ENCODE measurements at regions not wholly inside any gene's neighbourhood (a gene's known extent, or its start where the extent isn't known, plus 50 kb on each side); places are given as distances from the start of the nearest gene placed in this dataset.
A peak's percentile ranks its signal among the peaks of the same experiment; 100 is the strongest.

DNA sequence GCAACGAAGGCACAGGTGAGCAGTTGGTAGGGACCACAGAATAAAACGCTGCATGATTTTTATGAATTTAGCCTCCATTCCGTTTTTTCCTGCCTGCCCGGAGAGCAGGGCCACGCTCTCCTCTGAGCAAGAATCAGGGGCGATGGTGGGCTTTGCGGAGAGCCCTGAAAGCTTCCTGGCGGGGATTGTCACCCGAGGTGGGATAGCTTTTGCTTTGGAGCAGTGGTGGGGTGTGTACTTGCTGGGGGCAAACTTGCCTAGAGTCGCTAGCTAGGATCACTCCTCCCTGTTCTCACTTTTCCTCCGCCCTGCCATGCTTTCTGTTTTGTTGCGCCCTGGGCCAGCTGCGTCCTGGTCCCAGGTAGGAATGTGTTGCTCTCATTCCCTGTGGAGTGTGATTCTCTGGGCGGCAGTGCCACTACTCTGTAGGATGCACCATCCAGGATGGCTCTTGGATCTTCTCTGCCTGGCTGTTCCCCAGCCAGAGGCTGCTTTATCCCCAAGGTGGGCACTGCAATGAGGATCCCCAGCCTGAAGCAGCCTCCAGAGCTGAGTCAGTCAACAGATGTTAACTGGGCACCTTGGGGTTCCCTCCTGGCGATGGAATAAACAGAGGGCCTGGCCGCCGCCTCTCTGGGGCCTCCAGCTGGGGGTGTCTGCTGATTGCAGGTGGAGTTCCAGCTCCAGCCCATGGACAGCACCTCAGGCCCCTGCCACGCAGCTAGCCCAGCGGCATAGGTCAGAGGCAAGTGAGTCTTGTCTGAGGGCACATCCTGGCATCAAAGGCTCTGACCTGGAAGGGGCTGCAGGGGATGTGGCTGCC lies 360.9 kb upstream of the TNRC6C start:
- TF ChIP-seq, protein P1, sequence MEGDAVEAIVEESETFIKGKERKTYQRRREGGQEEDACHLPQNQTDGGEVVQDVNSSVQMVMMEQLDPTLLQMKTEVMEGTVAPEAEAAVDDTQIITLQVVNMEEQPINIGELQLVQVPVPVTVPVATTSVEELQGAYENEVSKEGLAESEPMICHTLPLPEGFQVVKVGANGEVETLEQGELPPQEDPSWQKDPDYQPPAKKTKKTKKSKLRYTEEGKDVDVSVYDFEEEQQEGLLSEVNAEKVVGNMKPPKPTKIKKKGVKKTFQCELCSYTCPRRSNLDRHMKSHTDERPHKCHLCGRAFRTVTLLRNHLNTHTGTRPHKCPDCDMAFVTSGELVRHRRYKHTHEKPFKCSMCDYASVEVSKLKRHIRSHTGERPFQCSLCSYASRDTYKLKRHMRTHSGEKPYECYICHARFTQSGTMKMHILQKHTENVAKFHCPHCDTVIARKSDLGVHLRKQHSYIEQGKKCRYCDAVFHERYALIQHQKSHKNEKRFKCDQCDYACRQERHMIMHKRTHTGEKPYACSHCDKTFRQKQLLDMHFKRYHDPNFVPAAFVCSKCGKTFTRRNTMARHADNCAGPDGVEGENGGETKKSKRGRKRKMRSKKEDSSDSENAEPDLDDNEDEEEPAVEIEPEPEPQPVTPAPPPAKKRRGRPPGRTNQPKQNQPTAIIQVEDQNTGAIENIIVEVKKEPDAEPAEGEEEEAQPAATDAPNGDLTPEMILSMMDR (conservative IDR thresholded peaks at IDR 0.05; ENCODE audit: low read depth, low read length) = no peak
- no peak overlapping the region for H3K4me3 ChIP-seq (ENCODE audit: low read depth, low read length)
- no peak for DNase-seq (ENCODE audit: low read depth)

GRCh38 chr17:77598241-77598620 lies 360.3 kb upstream of the TNRC6C start:
- TF ChIP-seq, protein P1 (conservative IDR thresholded peaks at IDR 0.05; ENCODE audit: low read depth, low read length) = no peak
- DNase-seq (ENCODE audit: low read depth) = no peak
- H3K4me3 ChIP-seq (ENCODE audit: low read depth, low read length) = no peak overlapping the region

GRCh38 chr17:77599699-77600098 lies 358.8 kb upstream of the TNRC6C start:
- TF ChIP-seq, protein P1 (conservative IDR thresholded peaks at IDR 0.05; ENCODE audit: low read depth, low read length) = no peak
- no peak overlapping the region for H3K4me3 ChIP-seq (ENCODE audit: low read depth, low read length)
- no peak for DNase-seq (ENCODE audit: low read depth)

DNA sequence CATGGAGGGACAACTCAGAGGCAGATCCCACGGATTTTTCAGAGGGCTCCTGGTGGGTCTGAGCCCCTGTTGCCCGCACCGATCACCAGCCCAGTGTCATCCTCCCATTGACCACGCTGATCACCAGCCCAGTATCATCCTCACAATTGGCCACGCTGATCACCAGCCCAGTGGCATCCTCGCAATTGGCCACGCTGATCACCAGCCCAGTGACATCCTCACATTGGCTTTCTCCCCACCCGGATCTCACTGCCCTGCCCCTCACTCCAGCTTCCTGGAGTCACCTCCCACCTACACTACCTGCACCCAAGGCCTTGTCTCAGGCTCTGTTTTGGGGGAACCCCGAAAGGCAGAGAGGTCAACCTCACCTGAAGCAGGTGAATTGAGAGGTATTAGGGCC lies 358.2 kb upstream of the TNRC6C start:
- TF ChIP-seq, protein P1 (conservative IDR thresholded peaks at IDR 0.05; ENCODE audit: low read depth, low read length) = no peak
- H3K4me3 ChIP-seq (ENCODE audit: low read depth, low read length) = no peak overlapping the region
- no peak for DNase-seq (ENCODE audit: low read depth)

DNA sequence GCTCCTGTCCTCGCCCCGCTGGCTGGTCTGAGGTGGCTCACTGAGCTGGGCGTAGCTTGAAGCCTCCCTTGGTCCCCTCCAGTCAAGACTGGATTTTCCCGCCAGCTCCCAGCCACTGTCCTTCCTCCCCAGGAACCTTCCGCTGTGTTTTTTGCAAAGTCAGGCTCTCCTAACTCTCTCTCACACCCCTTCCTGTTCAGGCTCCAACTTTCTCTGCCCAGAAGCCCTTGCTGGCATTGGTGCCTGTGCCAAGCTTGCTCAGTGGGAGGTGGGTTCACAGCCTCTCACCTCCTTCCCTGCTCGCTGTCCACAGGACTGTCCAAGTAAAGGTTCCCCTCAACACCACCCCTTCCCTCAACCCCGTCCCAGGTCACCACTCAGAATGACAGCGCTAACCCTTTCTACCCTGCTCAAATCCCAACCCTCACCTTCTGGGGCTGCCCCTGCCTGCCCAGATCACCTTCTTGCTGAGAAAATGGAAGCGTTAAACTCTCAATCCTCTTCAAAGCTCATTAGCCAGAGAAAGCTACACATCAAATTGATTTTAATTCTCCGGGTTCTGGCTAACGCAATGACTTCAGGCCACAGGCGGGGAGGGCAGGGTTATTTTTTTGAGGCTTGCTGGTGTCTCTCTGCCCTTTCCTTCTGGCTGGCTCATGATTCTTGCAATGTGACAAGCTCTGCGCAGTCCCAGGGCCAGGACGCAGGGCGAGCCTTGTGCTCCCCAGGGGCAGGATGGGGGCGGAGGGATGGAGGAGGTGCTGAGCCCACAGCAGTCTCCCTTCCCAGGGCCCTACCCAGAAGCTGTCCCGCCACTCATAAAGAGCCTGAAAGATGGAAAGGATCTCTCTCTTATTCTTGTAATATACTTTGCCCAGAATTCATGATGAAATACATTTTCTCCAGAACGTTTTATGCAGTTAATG lies 357.2 kb upstream of the TNRC6C start:
- no peak overlapping the region for H3K4me3 ChIP-seq (ENCODE audit: low read depth, low read length)
- DNase-seq (ENCODE audit: low read depth) = no peak
- TF ChIP-seq, protein P1 (conservative IDR thresholded peaks at IDR 0.05; ENCODE audit: low read depth, low read length) = no peak

DNA sequence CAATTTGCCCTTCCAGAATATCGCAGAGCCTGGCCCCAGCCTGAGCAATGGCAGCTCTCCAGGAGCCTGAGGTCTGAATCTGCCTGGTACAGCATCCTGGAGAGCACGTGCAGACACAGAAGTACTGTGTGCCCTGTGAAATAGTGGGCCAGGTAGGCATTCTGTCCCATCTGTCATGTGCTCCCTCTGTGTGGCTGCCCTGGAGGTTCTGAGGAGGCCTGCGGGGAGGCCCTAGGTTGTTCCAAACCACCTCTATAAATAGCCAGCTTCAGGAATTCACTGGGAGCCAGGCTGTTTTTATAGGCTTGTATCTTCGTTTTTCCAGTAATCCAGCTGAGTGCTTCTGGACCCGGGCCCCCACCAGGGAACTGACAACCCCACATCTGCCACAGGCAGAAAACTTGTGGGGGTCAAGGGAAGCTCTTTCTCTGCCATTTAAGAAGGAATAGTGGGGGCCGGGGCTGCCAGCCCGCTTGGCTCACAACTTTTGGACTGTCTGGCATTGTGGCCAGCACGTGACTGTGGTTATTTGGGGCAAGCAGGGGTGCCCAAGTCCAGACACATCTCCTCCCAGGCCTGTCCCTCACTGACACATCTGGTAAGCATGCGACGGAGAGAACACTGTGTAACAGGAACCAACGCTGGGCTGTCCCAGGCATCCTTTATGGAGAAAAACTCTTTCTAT lies 356.3 kb upstream of the TNRC6C start:
- TF ChIP-seq, protein P1 (conservative IDR thresholded peaks at IDR 0.05; ENCODE audit: low read depth, low read length) = no peak
- no peak overlapping the region for H3K4me3 ChIP-seq (ENCODE audit: low read depth, low read length)
- peak; percentile 62 for DNase-seq (ENCODE audit: low read depth)
